ENCODE measurements at regions not wholly inside any gene's neighbourhood (a gene's known extent, or its start where the extent isn't known, plus 50 kb on each side); places are given as distances from the start of the nearest gene placed in this dataset.

DNA sequence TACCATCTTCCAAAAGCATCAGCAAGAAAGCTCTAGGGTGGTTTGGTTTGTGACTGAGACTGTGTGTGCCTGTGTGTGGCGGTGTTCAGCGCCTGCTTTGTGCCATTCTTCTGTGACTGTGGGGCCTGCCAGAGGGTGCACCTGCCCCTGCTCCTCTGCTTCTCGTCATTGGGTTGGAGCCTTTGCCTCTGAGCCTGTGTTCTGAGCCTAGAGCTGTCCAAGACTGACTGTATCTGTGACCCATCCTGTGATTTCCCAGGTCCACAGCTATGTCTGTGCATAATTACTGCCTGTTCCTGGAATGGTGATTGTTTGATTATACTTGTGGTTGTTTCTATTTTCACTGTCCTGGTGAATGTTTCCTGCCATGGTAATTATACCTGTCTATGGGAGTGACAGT lies 57.1 kb upstream of the KLHL29 start:
- Histone ChIP-seq H3K4me3 (ENCODE audit: low read depth, low read length) (no peak overlapping the region), H2AFZ (no peak overlapping the region), H3K36me3 (ENCODE audit: control insufficient read depth, insufficient read depth, low read length) (no peaks in the 10 kb centered on the region), H3K4me2 (ENCODE audit: low read length) (no peak overlapping the region), H3K79me2 (no peaks in the 10 kb centered on the region), H3K27ac (no peak overlapping the region), H3K9ac (no peak overlapping the region), H3K27me3 (ENCODE audit: control insufficient read depth, insufficient read depth, low read length) (no peaks in the 10 kb centered on the region), H3K9me3 (ENCODE audit: control insufficient read depth, low read length) (no peaks in the 10 kb centered on the region), H3K4me1 (no peaks in the 10 kb centered on the region)
- TF ChIP-seq, protein P1, sequence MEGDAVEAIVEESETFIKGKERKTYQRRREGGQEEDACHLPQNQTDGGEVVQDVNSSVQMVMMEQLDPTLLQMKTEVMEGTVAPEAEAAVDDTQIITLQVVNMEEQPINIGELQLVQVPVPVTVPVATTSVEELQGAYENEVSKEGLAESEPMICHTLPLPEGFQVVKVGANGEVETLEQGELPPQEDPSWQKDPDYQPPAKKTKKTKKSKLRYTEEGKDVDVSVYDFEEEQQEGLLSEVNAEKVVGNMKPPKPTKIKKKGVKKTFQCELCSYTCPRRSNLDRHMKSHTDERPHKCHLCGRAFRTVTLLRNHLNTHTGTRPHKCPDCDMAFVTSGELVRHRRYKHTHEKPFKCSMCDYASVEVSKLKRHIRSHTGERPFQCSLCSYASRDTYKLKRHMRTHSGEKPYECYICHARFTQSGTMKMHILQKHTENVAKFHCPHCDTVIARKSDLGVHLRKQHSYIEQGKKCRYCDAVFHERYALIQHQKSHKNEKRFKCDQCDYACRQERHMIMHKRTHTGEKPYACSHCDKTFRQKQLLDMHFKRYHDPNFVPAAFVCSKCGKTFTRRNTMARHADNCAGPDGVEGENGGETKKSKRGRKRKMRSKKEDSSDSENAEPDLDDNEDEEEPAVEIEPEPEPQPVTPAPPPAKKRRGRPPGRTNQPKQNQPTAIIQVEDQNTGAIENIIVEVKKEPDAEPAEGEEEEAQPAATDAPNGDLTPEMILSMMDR (IDR thresholded peaks at IDR 0.05) = no peak

DNA sequence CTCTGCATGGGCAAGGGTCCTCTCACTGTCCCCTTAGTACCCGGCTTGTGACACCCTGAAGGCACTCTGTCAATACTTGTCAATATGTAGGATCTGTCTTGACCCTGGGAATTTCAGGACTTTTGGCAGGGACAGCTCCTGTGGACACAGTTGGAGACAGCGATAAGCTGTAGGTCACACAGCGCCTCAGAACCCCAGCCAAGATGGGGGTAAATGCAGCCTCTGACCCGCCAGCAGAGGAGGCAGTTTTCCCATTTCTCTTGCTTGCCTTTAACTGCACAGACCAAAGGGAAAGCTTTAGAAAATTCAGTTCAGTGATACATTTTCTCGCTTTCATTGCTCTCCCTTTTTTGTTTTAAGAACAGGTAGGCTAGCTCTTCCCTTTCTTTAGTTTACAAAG lies 54.8 kb upstream of the KLHL29 start:
- Histone ChIP-seq H2AFZ (no peak overlapping the region), H3K4me1 (no peaks in the 10 kb centered on the region), H3K9me3 (ENCODE audit: control insufficient read depth, low read length) (no peaks in the 10 kb centered on the region), H3K27ac (no peak overlapping the region), H3K79me2 (no peaks in the 10 kb centered on the region), H3K9ac (no peak overlapping the region), H3K27me3 (ENCODE audit: control insufficient read depth, insufficient read depth, low read length) (no peaks in the 10 kb centered on the region), H3K36me3 (ENCODE audit: control insufficient read depth, insufficient read depth, low read length) (no peaks in the 10 kb centered on the region), H3K4me2 (ENCODE audit: low read length) (no peak overlapping the region), H3K4me3 (ENCODE audit: low read depth, low read length) (no peak overlapping the region)
- TF ChIP-seq, protein P1 (IDR thresholded peaks at IDR 0.05) = no peak

All from parathyroid adenoma (tissue), 2 donors.